22Rv1 (cell line): ENCODE measurements at regions not wholly inside any gene's neighbourhood (a gene's known extent, or its start where the extent isn't known, plus 50 kb on each side); places are given as distances from the start of the nearest gene placed in this dataset.

Experiments
- ZFX ChIP-seq: fragments of 450-650 bp; IDR thresholded peaks from 2 replicates; pipeline ENCODE4 v1.6.1; 2017; ENCODE audit warnings: antibody characterized with exemption, borderline replicate concordance
- TF ChIP-seq, protein P1 (sequence below): fragments of 450-650 bp; IDR thresholded peaks from 2 replicates; pipeline ENCODE4 v1.5.1; 2017; ENCODE audit warnings: mild to moderate bottlenecking

DNA sequence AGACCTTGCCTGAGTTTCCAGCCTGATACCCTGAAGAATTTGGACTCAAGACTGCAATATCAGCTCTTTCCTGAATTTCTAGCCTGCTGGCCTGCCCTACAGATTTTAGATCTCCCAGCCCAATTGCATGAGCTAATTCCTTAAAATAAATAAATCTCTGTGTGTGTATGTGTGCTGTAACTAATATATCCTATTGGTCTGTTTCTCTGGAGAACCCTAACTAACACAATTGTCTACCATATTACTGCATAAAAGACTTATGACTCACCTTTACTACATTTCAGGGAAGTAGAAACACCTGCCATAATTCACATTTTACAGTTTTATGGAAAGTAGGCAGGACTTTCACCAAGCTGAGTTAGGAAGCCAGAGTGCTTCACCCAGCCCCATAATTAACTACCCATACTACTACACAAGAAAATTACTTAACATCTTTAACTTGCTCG, 90.7 kb upstream of the BEND6 start:
- TF ChIP-seq, protein P1, sequence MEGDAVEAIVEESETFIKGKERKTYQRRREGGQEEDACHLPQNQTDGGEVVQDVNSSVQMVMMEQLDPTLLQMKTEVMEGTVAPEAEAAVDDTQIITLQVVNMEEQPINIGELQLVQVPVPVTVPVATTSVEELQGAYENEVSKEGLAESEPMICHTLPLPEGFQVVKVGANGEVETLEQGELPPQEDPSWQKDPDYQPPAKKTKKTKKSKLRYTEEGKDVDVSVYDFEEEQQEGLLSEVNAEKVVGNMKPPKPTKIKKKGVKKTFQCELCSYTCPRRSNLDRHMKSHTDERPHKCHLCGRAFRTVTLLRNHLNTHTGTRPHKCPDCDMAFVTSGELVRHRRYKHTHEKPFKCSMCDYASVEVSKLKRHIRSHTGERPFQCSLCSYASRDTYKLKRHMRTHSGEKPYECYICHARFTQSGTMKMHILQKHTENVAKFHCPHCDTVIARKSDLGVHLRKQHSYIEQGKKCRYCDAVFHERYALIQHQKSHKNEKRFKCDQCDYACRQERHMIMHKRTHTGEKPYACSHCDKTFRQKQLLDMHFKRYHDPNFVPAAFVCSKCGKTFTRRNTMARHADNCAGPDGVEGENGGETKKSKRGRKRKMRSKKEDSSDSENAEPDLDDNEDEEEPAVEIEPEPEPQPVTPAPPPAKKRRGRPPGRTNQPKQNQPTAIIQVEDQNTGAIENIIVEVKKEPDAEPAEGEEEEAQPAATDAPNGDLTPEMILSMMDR, result no peak
- no peak for TF ChIP-seq ZFX
